ENCODE measurements at regions not wholly inside any gene's neighbourhood (a gene's known extent, or its start where the extent isn't known, plus 50 kb on each side); places are given as distances from the start of the nearest gene placed in this dataset.

DNA sequence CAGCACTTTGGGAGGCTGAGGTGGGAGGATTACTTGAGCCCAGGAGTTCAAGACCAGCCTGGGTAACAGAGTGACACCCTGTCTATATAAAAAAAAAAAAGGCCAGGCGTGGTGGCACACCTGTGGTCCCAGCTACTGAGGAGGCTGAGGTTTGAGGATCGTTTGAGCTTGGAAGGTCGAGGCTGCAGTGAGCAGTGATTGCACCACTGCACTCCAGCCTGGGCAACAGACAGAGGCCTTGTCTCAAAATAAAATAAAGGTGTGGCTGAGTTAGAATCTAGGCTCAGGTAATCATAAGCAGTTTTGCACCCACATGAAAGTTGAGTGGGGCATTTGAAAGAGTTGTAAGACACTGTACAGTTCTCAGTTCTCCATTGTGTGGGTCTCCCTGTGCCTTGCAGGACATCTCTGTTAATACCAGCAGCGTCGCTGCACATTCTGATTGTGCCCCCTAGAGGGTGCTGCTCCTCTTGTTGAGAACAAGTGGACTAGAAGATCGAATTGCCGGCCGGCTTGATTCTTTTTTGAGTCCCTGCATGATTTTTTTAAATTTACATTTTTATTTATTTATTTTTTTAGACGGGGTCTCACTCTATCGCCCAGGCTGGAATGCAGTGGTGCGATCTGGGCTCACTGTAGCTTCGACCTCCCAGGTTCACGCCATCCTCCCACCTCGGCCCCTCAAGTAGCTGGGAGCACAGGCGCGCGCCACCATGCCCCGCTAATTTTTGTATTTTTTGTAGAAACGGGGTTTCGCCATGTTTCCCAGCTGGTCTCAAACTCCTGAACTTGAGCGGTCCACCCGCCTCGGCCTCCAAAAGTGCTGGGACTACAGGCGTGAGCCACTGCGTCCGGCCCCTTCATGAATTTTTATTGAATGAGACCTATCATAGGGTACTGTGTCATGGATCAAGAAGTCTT lies 73.6 kb upstream of the RBMX start:
- TF ChIP-seq CTCF (IDR thresholded peaks at IDR 0.05) (peak in 3 of 4 experiments; percentile 34 to 51 (median 36)), POLR2A (IDR thresholded peaks at IDR 0.05) (no peak)
